Activated CD8-positive, alpha-beta memory T cell treated with anti-CD3 and anti-CD28 coated beads, Interleukin-2, amount 50 U/mL, for 24 hours (primary cell): ENCODE measurements at regions not wholly inside any gene's neighbourhood (a gene's known extent, or its start where the extent isn't known, plus 50 kb on each side); places are given as distances from the start of the nearest gene placed in this dataset.
A peak's percentile ranks its signal among the peaks of the same experiment; 100 is the strongest.

Source experiments
- DNase-seq: peaks from one replicate; pipeline ENCODE4 v3.0.0-alpha.2; 2020; ENCODE audit errors: extremely low read depth

DNA sequence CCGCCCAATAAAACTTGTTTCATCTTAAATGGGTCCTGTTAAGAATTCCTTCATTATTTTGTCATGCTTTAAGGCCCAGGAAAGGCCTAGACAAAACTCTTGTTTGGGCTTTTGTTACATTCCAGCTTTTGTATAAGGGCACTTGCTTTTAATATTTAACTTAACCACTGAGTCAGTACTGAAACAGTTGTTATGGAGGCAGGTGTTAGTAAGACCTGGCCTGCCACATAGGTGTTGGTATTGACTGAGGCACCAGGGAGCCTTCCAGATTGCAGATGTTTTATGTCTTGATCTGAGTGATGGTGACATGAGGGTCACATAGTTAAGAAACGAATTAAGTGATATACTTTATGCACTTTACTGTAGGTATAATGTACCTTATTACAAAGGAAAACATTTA lies 274.9 kb upstream of the TGFBR2 start:
- no peak for DNase-seq

DNA sequence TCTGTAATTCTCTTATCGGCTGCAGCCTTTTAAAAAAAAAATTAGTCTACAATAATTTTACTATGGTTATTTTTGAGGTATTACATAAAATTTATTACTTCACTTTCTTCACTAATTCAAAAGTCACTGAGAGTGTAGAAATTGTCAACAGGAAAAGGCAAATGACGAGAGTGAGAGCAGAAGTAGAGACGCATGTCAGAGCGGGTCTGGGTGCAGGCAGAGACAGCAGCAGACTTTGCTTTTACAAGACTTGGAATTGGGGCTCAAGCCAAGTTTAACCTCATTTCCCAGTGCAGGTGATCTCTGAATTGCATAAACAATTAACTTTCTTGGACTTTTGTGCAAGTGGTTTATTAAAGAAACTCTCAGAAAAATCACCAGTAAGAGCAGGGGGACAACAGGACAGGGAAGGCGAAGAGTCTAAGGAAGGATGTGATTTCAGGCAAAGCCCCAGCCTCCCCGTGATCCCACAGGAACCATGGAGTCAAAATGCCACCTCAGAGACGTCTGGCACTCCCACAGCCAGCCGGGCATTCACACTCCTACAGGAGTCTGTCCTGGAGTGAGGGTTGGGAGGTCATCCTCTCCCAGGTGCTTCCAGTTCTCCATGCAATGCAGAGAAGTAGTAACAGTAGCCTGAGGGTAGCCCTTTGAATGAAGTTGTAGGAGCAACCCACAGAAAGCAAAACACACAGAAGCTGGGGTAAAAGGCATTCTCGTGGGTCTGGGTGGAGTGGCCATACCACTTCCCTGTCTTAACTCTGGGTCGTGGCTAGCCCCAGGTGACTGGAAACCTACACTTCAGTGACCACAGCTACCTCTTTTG lies 274.0 kb upstream of the TGFBR2 start:
- no peak for DNase-seq

DNA sequence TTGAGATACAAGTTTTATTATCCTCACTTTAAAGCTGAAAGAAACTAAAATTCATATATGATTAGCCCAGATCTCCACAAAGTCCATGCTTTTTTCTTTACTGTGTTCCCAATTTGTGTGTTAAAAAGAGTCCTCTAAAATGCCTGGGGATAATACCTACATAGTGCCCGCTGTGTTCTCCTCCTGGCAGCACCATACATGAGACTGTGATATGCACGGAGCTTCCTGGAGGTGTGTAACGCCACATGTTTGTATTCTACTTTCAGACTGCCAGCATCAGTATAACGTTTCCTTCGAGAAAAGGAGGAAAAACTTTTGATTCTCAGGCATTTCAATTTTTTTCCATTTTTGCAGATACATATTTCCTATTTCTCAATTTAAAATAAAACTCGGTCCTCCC lies 273.3 kb upstream of the TGFBR2 start:
- DNase-seq: no peak

DNA sequence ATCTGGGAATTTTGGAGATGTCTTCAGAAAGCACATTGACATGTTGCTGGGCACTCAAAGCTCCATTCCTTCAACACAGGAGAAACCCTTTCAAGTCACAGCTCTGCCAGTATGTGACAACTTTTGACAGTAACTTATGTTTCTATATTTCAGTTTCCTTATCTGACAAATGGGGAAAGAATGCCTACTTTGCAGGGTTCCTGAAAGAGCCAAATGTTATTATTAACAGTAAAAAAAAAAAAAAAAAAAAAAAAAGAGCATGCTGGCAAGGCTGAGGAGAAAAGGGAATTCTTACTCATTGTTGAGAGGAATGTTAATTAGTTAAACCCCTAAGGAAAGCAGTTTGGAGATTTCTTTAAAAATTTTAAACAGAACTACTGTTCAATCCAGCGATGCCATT lies 272.5 kb upstream of the TGFBR2 start:
- no peak for DNase-seq

DNA sequence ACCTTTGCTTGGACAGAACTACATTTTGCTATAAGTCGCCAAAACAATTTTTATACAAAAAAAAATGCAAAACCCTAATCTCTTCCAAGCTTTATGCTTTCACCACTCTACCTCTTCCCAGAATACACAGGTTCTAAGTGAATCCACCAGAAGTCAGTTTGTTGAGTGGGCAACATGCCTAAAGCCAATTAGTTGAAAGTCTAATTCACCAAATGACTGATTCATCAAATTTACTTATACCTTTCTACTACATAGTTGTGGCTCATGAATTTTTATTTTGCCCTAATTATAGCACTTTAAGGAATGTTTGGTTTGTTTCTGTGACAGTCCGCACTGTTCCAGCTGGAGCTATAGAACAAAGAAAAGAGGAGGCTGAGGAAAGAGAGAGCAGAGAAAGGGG lies 265.9 kb upstream of the TGFBR2 start:
- no peak for DNase-seq

DNA sequence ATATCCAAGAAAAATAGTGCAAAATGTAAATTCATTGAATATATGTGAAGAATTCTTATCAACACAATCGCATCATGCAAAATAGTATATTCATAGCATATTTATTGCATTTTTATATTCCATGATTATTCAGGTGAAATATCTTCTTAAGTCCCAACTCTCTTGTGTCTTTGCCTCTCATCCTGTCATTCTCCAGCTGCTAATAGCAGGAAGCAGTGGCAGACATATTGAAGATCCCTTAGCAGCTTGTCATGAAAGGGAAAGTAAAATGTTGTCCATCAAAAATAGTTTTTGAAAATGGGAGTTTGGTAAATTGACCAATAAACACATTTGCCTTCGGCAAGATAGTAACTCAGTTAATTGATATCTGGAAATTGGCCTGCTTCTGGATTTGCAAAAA lies 265.3 kb upstream of the TGFBR2 start:
- DNase-seq: no peak

DNA sequence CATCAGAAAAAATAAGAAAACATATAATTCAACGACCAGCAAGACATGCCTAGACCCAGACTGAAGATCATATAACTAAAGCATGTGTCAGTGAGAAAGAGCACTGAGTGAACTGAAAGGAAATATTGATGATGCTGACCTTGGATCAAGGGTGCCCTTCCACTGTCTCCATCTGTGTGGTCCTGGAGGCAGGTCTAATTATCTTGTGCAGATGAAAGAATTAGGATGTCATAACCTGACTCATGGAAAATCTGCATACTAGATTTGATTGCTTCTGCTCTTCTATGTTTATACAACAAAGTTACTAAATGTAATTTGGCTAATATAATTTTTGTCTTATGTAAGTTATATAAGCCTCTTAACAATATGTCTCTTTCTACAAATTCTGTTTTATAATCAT lies 264.6 kb upstream of the TGFBR2 start:
- DNase-seq: no peak

DNA sequence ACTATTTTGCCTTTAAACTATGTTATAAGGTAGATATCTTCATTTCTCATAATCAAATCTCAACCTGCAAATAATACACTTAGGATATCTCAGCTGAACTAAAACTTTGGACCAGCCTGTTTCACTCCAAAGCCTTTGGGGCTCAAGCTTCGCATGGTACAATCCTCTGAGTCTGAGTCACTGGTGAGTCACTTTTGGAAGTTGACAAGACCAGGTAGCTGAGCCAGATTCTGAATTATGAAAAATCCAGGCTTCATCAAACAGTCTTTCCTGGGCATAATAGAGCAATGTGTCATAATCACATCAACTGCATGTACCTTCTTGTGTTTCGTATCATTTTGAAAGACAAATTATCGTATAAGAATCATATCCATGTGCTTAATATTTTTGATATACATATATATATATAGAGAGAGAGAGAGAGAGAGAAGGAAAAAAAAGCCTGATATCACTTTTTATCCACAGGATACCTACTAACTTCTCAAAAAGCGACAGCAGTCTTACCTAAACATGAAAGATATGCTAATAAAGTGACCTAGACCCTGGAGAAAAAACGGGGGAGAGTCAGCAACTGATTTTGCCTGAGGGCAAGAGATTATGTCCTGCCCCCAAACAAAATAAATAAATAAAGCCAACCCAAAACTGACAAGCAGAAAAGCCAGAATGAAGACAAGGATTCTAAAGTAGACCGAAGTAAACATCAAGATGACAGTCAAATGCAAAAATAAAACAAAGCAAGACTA lies 263.9 kb upstream of the TGFBR2 start:
- no peak for DNase-seq

DNA sequence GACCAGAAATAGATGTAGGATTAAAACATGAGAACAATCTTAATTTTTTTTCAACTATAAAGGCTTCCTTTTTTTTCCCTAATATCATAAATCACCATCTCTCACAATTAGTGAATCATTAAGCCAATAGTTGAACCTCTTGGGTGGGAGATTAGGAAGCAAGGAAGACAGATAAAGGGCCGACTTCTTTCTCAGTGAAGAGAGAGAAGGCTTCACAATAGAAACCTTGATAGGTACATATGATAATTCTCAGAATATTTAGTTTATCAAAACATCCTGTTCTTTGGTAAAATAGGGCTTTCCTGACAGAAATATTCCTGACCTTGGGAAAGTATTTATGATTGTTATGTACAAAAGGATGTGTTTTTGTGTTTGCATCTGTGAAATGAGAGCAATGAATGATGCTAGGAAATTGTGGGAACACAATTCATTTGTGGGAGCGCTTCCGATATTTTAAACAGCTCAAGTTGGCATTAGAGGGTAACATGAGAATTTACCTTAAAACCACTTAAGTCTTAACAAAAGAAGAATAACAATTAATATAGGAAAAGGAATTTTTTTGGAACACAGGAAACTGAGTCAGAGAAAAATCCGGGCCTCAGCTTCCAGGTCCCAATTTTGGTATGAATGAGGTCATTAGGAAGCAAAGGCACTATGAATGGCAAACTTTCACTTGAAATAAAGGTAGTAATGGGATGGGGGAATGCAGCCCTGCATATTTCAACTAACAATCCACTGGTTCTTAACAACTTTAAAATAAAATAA lies 263.2 kb upstream of the TGFBR2 start:
- DNase-seq: no peak

DNA sequence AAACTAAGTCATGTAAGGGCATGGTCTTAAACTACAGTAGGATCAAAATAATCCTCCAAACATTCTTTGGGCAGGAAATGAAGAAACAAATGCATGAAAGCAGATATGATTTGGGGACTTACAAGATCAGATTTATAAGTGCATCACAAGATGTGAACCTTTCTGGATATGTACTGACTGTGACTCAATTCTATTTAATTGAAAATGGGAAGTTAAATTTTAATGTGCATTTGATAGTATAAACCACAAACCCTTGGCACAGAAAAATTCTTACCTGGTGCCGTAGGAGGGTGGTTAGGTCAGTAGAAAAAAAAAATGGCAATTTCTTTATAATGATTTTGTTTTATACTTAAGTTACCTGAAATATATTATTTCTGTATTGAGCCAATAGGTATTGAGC lies 262.5 kb upstream of the TGFBR2 start:
- no peak for DNase-seq

DNA sequence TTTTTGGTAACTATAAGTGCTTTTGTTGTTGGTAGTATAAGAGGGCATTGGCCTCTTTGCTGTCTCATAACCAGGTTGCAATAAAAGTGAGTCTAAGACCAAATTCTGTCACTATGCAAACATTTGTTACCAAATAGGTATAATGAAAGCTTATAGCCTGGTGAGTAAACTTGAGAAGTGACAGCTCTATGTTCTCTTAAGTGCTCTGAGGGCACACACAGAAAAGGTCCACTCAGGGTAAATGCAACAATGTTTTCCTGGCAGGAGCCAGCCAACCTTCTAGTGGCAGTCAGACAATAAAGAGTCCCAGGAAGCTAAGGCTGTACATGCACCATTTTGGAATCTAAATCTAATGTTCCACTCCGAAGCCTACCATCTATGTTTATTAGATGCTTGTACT lies 262.1 kb upstream of the TGFBR2 start:
- no peak for DNase-seq

DNA sequence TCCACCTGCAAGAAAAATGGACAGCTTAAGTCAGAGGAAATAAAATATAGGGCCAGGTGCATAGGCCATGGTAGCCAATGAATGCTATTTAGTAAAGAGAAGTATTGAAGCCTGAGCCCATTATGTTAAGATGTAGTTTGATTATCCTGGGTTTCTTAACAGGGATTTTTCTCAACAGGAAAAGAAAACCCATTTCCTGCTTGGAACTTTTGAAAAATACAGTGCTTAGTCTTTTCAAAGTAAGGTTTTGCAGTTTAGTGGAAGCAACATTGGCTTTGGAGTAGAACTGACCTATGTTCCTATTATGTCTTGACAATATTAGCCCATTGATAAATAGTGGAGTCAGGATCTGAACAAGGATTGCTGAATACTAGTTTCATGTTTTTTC lies 259.5 kb upstream of the TGFBR2 start:
- DNase-seq: no peak

DNA sequence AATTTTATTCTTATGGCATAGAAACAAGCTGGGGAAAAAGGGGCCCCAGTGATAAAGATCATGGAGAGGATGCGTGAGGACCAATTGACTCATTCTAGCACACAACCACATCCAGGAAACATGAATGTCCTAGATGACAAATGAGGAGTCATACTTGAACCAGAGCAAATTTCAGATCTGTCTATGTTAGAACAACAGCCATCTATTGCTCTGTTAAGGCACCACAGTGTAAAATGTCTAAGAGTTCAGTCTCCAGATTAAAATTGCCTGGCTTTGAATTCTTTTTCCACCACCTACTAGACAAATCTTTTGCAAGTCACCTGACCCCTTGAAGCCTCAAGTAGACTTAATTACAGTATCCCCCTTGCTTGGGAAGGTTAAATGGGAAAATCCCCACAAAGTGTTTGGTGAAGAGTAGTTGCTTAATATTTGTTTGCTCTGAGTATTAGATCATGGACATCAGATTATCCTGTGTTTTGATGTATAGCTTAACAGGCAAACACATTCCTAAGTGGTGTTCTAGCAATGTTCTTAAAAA lies 258.7 kb upstream of the TGFBR2 start:
- no peak for DNase-seq

DNA sequence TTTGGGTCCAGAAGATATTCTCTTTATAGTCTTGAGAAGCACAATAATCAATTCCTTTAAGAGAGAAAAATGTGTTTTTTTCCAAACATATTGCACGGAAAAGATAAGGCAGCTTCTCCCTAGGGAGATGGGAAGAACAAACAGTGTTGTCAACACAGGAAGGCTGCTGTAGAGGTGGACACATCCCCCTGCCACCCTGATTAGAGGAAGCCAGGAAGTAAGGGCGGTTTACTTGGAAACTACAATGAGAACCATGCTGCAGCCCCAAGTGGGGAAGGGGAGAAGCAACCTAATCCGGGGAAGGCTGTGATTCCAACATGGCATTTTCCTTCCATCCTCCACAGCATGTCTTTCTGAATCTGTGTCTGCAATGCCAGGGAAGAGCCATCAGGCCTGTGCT lies 256.9 kb upstream of the TGFBR2 start:
- DNase-seq: no peak

DNA sequence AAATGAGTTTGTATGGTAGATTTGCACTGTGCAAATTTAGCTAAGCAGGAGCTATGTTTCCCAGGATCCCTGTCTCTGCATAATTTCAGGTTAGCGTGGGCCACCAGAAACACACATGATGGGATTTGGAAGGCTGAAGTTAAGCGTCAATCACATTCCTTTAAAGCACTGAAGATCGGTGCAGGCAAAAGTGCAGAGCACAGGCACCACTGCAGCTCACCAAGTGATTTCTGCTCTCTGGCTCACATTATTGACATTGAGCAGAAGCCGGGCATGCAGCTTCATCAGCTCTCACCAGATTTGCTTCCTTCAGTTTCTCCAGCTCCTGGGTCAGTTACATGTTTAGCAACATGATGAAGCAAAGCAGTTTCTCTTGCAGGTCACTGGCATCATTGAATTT lies 256.4 kb upstream of the TGFBR2 start:
- no peak for DNase-seq

DNA sequence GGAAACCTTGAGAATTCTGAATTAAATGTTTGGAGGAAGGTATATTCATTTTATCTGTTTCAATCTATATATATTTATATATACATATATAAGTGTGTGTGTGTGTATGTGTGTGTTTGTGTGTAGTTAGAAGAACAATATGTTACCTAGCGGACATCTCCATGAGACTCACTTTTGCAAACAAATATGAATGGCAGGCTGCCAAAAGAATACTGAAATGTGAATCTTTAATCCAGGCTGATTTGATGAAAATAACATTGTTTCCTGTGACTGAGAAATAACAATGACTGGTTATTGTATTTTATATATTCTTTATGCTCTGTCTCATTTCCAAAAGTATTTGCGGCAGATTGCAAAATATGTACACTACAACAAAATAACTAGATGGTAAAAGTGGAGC lies 255.5 kb upstream of the TGFBR2 start:
- no peak for DNase-seq

DNA sequence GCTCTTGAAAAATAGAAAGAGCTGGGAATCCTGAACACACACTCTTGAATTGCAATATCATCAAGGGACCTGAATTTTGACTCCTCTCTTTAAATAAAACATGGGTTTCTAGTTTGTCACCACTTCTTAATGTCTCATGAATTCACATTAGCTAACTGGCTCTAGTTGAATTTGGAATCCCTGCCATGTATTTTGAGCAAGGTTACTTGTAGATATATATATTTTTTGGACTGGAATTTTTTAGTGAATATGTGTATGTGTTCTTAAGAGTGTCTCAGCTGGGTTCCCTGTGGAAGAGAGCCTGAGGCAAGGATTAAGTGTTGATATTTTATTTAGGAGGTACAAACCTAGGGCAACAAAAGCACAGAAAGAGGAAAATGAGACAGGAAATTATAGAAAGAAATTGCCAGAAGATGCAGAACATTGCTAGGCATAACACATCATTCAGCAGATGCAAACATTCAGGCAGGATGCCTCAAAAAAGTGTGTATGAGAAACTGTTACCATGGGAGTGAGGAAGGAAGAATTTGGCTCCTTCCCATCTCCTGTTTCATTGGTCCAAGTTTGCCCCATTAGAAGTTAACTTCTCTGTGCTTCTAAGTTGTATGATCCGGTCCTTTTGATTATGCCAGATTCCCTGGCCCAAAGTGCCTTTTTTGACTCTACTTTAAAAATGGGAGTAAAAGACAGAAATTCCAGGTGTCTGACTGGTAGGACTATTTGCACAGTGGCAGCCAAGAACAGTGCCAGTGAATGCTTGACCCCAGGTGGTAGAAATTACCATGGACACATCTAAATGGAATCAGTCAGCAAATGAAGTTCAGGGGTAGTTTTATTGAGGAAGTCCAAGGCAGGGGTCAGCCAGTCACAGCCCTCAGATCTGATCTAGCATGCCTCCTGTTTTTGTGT lies 253.7 kb upstream of the TGFBR2 start:
- DNase-seq: no peak

DNA sequence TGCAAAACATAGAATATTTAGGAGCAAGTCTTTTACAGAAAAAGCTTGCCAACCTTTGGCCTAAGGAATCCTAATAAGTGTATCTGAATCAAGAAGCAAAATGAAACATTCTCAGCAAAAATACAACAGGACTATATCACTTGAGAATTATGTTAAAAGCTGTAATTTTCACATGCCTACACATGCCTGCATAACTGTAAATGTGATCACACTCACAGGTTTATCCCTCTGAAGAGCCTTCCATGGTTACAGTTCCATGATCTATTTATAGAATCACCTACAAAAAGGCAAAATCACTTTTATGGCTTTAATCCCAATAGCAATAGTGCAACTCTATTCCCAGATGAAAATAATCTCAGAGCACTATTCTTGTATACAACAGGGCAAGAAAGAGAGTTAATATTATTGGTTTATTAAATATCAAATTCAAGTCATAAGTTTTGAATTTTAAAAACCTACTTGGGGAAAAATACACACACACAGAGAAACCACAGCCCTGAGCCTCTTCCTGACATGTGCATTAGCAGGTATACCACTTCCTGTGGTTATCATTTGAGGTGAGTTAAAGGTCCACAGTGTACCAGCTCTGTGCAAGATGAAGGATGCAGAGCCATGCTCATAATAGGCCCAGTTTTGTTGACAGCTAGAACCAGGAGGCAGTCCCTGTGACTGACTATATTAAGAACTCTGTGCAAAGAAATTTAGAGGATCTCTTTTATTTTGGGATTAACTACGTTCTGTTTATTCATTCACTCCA lies 252.5 kb upstream of the TGFBR2 start:
- peak; percentile 15 for DNase-seq

DNA sequence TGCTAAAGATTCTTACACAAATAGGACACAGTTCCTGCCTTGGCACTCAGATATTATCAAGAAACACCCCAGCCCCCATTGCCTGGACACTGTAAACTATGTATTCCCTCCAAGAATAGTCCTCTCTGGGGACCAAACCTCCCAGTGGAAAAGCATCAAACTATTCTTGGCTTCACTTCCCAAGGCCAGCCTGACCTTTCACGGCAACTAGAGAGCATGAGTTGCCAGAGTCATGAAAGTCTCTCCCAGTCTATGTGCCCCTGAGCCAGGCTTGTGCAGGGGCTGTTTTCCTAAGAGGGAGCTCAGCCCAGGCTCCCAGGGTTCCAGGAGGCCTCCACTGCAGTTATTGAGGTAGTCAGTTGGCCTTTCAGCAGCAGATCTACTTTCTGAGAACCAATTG lies 251.9 kb upstream of the TGFBR2 start:
- DNase-seq: no peak

DNA sequence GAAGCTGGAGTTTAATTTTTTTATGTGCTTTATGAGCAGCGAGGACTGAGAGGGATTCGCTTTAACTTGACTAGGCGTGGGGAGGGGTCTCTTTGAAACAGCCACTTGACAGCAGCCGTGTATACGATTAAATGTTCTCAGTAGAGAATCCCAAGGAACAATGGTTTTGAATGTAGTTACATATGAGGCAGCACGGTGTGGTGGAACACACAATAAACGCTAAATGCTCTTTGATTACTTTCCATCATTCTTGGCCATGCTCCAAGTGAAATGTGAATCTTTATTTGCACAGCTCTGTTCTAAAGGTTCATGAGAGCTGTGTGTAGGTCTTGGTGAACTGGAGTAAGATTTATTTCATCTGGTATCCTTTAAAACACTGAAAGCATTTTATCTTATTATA lies 251.4 kb upstream of the TGFBR2 start:
- no peak for DNase-seq

DNA sequence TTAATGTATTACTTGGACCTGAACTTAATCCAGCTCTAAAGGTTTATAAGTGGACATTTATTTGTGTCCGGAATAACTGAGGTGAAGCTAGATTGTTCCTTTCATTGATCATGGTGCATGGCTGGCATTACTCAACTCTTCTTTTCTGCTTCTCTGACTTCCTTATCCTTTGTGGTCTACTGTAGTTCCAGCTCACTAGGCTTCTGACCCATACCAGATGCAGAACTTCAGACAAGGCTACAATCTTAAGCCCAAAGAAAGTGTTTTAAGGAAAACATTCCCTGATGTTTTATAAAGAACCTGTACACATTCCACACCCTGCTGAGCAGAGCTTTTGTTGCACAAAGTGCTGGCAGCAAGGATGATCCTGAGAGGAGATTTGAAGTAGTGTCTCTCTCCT lies 250.8 kb upstream of the TGFBR2 start:
- no peak for DNase-seq
